Stimulated activated naive B cell treated with anti-CD40 and anti-IgM and Interleukin-4, amounts not matched to agents 10 μg/mL and 1 μg/mL and 100 μg/mL, for 72 hours (primary cell): ENCODE measurements at regions not wholly inside any gene's neighbourhood (a gene's known extent, or its start where the extent isn't known, plus 50 kb on each side); places are given as distances from the start of the nearest gene placed in this dataset.

Experiments
- ATAC-seq, 2 donors: fragments of 150-1000 bp; cut with Tn5 transposase; replicated peaks; 2 replicates each; pipeline ENCODE4 v1.10.0; 2021; ENCODE audit warnings: moderate library complexity in 1 of 2
- DNase-seq: peaks from one replicate; pipeline ENCODE4 v3.0.0; 2021
- H3K27ac Mint-ChIP-seq: one replicate; pipeline ENCODE4 v1.8.0; 2022; ENCODE audit warnings: mild to moderate bottlenecking, mixed read lengths
- H3K27me3 Mint-ChIP-seq, 2 donors: one replicate each; pipeline ENCODE4 v1.8.0; 2022; ENCODE audit warnings: mixed read lengths in 2 of 2
- H3K36me3 Mint-ChIP-seq, 2 donors: one replicate each; pipeline ENCODE4 v1.8.0; 2022; ENCODE audit warnings: mixed read lengths in 2 of 2, mild to moderate bottlenecking in 1 of 2
- H3K4me1 Mint-ChIP-seq, 2 donors: one replicate each; pipeline ENCODE4 v1.8.0; 2022; ENCODE audit warnings: mixed read lengths in 2 of 2, mild to moderate bottlenecking in 1 of 2
- H3K4me3 Mint-ChIP-seq, 2 donors: one replicate each; pipeline ENCODE4 v1.8.0; 2022; ENCODE audit warnings: mild to moderate bottlenecking in 2 of 2, mixed read lengths in 2 of 2, moderate library complexity in 1 of 2
- H3K9me3 Mint-ChIP-seq, 2 donors: one replicate each; pipeline ENCODE4 v1.8.0; 2022; ENCODE audit warnings: mixed read lengths in 2 of 2, mild to moderate bottlenecking in 1 of 2

GRCh38 chr4:85372966-85373365, 102.0 kb upstream of the ARHGAP24 start:
- DNase-seq (no peak), ATAC-seq (no peak)
- H3K4me1 Mint-ChIP-seq, result peaks cover 15 to 19% of the 10 kb centered on the region in 2 donors
- H3K27ac Mint-ChIP-seq, result no peak overlapping the region
- H3K36me3 Mint-ChIP-seq, result peaks cover 2 to 3% of the 10 kb centered on the region in 2 donors
- no peak overlapping the region for H3K4me3 Mint-ChIP-seq
- peaks cover 3 to 4% of the 10 kb centered on the region in 2 donors for H3K9me3 Mint-ChIP-seq
- peaks cover 0 to 4% of the 10 kb centered on the region in 2 donors for H3K27me3 Mint-ChIP-seq

GRCh38 chr4:85376285-85376684, 98.7 kb upstream of the ARHGAP24 start:
- no peak overlapping the region for H3K4me3 Mint-ChIP-seq
- peaks cover 0 to 2% of the 10 kb centered on the region in 2 donors for H3K36me3 Mint-ChIP-seq
- peaks cover 0 to 4% of the 10 kb centered on the region in 2 donors for H3K27me3 Mint-ChIP-seq
- no peaks in the 10 kb centered on the region for H3K4me1 Mint-ChIP-seq
- H3K27ac Mint-ChIP-seq, result no peak overlapping the region
- DNase-seq, result no peak
- ATAC-seq, result no peak
- H3K9me3 Mint-ChIP-seq, result no peaks in the 10 kb centered on the region

- H3K9me3 Mint-ChIP-seq, result peaks cover 0 to 3% of the 10 kb centered on the region in 2 donors
- DNase-seq (no peak), ATAC-seq (no peak)
- no peaks in the 10 kb centered on the region for H3K4me1 Mint-ChIP-seq
- peaks cover 0 to 2% of the 10 kb centered on the region in 2 donors for H3K27me3 Mint-ChIP-seq
- H3K4me3 Mint-ChIP-seq, result no peak overlapping the region
- H3K27ac Mint-ChIP-seq, result no peak overlapping the region
- peaks cover 2% of the 10 kb centered on the region in 2 donors for H3K36me3 Mint-ChIP-seq
Observed at GRCh38 chr4:85381968-85382367, 93.0 kb upstream of the ARHGAP24 start.

- Mint-ChIP-seq H3K36me3 (peaks cover 2 to 8% of the 10 kb centered on the region in 2 donors), H3K4me3 (no peak overlapping the region), H3K27me3 (peaks cover 0 to 6% of the 10 kb centered on the region in 2 donors), H3K9me3 (peaks cover 1 to 6% of the 10 kb centered on the region in 2 donors), H3K4me1 (peaks cover 9 to 23% of the 10 kb centered on the region in 2 donors), H3K27ac (no peak overlapping the region)
- DNase-seq (no peak), ATAC-seq (no peak)
Observed at GRCh38 chr4:85391071-85391470, 83.9 kb upstream of the ARHGAP24 start.

GRCh38 chr4:85391589-85392410, 83.2 kb upstream of the ARHGAP24 start:
- peak overlapping the region; percentile 31 for H3K27ac Mint-ChIP-seq
- H3K4me1 Mint-ChIP-seq, result peaks cover 9 to 23% of the 10 kb centered on the region in 2 donors
- DNase-seq, result no peak
- H3K9me3 Mint-ChIP-seq, result peaks cover 1 to 5% of the 10 kb centered on the region in 2 donors
- H3K36me3 Mint-ChIP-seq, result peaks cover 2 to 8% of the 10 kb centered on the region in 2 donors
- peaks cover 0 to 5% of the 10 kb centered on the region in 2 donors for H3K27me3 Mint-ChIP-seq
- peak; percentile 77 to 84 for ATAC-seq
- H3K4me3 Mint-ChIP-seq, result peak overlapping the region; percentile 18 to 45

GRCh38 chr4:85393201-85393600, 81.7 kb upstream of the ARHGAP24 start:
- no peak for DNase-seq
- Mint-ChIP-seq H3K4me3 (no peak overlapping the region), H3K4me1 (peaks cover 9 to 23% of the 10 kb centered on the region in 2 donors), H3K9me3 (no peaks in the 10 kb centered on the region), H3K27ac (no peak overlapping the region), H3K36me3 (peaks cover 0 to 3% of the 10 kb centered on the region in 2 donors), H3K27me3 (no peaks in the 10 kb centered on the region)
- ATAC-seq, result peak; percentile 70 to 74

GRCh38 chr4:85398276-85398675, 76.7 kb upstream of the ARHGAP24 start:
- Mint-ChIP-seq H3K4me3 (no peak overlapping the region), H3K9me3 (peaks cover 0 to 4% of the 10 kb centered on the region in 2 donors), H3K27ac (no peak overlapping the region), H3K4me1 (peaks cover 8 to 10% of the 10 kb centered on the region in 2 donors), H3K27me3 (peaks cover 3 to 6% of the 10 kb centered on the region in 2 donors), H3K36me3 (no peaks in the 10 kb centered on the region)
- no peak for ATAC-seq
- no peak for DNase-seq

- no peak for DNase-seq
- Mint-ChIP-seq H3K9me3 (peaks cover 0 to 4% of the 10 kb centered on the region in 2 donors), H3K36me3 (no peaks in the 10 kb centered on the region), H3K27me3 (peaks cover 3 to 6% of the 10 kb centered on the region in 2 donors), H3K27ac (no peak overlapping the region), H3K4me1 (peaks cover 7 to 8% of the 10 kb centered on the region in 2 donors), H3K4me3 (peak overlapping the region in 1 of 2 donors; percentile 34)
- ATAC-seq, result peak; percentile 58 to 88
Observed at GRCh38 chr4:85399270-85399669, 75.7 kb upstream of the ARHGAP24 start.

GRCh38 chr4:85402371-85402770, 72.6 kb upstream of the ARHGAP24 start:
- Mint-ChIP-seq H3K4me3 (no peak overlapping the region), H3K4me1 (peaks cover 7 to 8% of the 10 kb centered on the region in 2 donors), H3K27ac (no peak overlapping the region), H3K9me3 (peaks cover 0 to 4% of the 10 kb centered on the region in 2 donors), H3K36me3 (no peaks in the 10 kb centered on the region), H3K27me3 (peaks cover 3 to 11% of the 10 kb centered on the region in 2 donors)
- DNase-seq (no peak), ATAC-seq (no peak)

GRCh38 chr4:85406185-85406584, 68.8 kb upstream of the ARHGAP24 start:
- H3K9me3 Mint-ChIP-seq, result no peaks in the 10 kb centered on the region
- H3K36me3 Mint-ChIP-seq, result no peaks in the 10 kb centered on the region
- no peaks in the 10 kb centered on the region for H3K4me1 Mint-ChIP-seq
- no peak overlapping the region for H3K27ac Mint-ChIP-seq
- no peak overlapping the region for H3K4me3 Mint-ChIP-seq
- peaks cover 0 to 4% of the 10 kb centered on the region in 2 donors for H3K27me3 Mint-ChIP-seq
- DNase-seq (no peak), ATAC-seq (no peak)

- Mint-ChIP-seq H3K27ac (no peak overlapping the region), H3K36me3 (no peaks in the 10 kb centered on the region), H3K4me1 (no peaks in the 10 kb centered on the region), H3K9me3 (no peaks in the 10 kb centered on the region), H3K4me3 (no peak overlapping the region), H3K27me3 (peaks cover 0 to 4% of the 10 kb centered on the region in 2 donors)
- DNase-seq (no peak), ATAC-seq (no peak)
Observed at GRCh38 chr4:85407546-85407945, 67.4 kb upstream of the ARHGAP24 start.

GRCh38 chr4:85408301-85408700, 66.6 kb upstream of the ARHGAP24 start:
- no peak for ATAC-seq
- no peak overlapping the region for H3K27ac Mint-ChIP-seq
- no peak overlapping the region for H3K4me3 Mint-ChIP-seq
- DNase-seq, result no peak
- H3K27me3 Mint-ChIP-seq, result peaks cover 0 to 4% of the 10 kb centered on the region in 2 donors
- H3K4me1 Mint-ChIP-seq, result no peaks in the 10 kb centered on the region
- no peaks in the 10 kb centered on the region for H3K9me3 Mint-ChIP-seq
- no peaks in the 10 kb centered on the region for H3K36me3 Mint-ChIP-seq

- Mint-ChIP-seq H3K9me3 (no peaks in the 10 kb centered on the region), H3K27me3 (peaks cover 0 to 9% of the 10 kb centered on the region in 2 donors), H3K27ac (no peak overlapping the region), H3K4me1 (no peaks in the 10 kb centered on the region), H3K36me3 (no peaks in the 10 kb centered on the region), H3K4me3 (no peak overlapping the region)
- DNase-seq (no peak), ATAC-seq (no peak)
Observed at GRCh38 chr4:85409251-85409650, 65.7 kb upstream of the ARHGAP24 start.

GRCh38 chr4:85411386-85411785, 63.6 kb upstream of the ARHGAP24 start:
- no peak overlapping the region for H3K4me3 Mint-ChIP-seq
- DNase-seq (no peak), ATAC-seq (no peak)
- H3K27me3 Mint-ChIP-seq, result peaks cover 0 to 6% of the 10 kb centered on the region in 2 donors
- no peak overlapping the region for H3K27ac Mint-ChIP-seq
- no peaks in the 10 kb centered on the region for H3K4me1 Mint-ChIP-seq
- no peaks in the 10 kb centered on the region for H3K9me3 Mint-ChIP-seq
- H3K36me3 Mint-ChIP-seq, result no peaks in the 10 kb centered on the region

- Mint-ChIP-seq H3K27ac (no peak overlapping the region), H3K4me1 (peaks cover 6 to 15% of the 10 kb centered on the region in 2 donors), H3K27me3 (peaks cover 0 to 6% of the 10 kb centered on the region in 2 donors), H3K36me3 (peaks cover 0 to 4% of the 10 kb centered on the region in 2 donors), H3K9me3 (peaks cover 2 to 4% of the 10 kb centered on the region in 2 donors), H3K4me3 (no peak overlapping the region)
- ATAC-seq (no peak), DNase-seq (no peak)
Observed at GRCh38 chr4:85414972-85415371, 60.0 kb upstream of the ARHGAP24 start.
